Right ventricle myocardium inferior (tissue), 1 donor: ENCODE measurements at regions not wholly inside any gene's neighbourhood (a gene's known extent, or its start where the extent isn't known, plus 50 kb on each side); places are given as distances from the start of the nearest gene placed in this dataset.

Experiments
- ATAC-seq: fragments of 200-7000 bp; cut with Tn5 transposase; one replicate; pipeline ENCODE4 v1.9.1; 2020; ENCODE audit warnings: mild to moderate bottlenecking, moderate library complexity
- DNase-seq: peaks from one replicate; pipeline ENCODE4 v3.0.0; 2021; ENCODE audit errors: missing footprints
- intact Hi-C: fragments of 100-400 bp; cut with DNase I; formaldehyde crosslinking; loops from one replicate; pipeline ENCODE4 v1.11.0; 2022
- donor health status: DM: no; HTN: yes; CAD: no; lungs with severe emphysema.

GRCh38 chr20:10962937-10963336 lies 289.1 kb upstream of the JAG1 start:
- ATAC-seq (no peak), DNase-seq (no peak)
- intact Hi-C loops = loop anchor here (5.0 to 10.0 kb wide), 2 partner anchors 98 to 291 kb away; partner anchors contain the start of gene JAG1

GRCh38 chr20:10963717-10964266 lies 290.0 kb upstream of the JAG1 start:
- DNase-seq (no peak), ATAC-seq (peak; percentile 81)
- intact Hi-C loops = loop anchor here (5.0 to 10.0 kb wide), 2 partner anchors 99 to 291 kb away; partner anchors contain the start of gene JAG1

GRCh38 chr20:10965936-10966470 lies 292.2 kb upstream of the JAG1 start:
- intact Hi-C loops = loop anchor here (5.0 to 10.0 kb wide), 2 partner anchors 46 to 101 kb away; no protein-coding TSS in a partner anchor
- DNase-seq = no peak
- peak; percentile 42 for ATAC-seq

GRCh38 chr20:10970109-10970508 lies 296.3 kb upstream of the JAG1 start:
- intact Hi-C loops = loop anchor here (10.0 kb wide), 1 partner anchor 235 kb away; no protein-coding TSS in a partner anchor
- DNase-seq (no peak), ATAC-seq (no peak)

GRCh38 chr20:10971096-10971495 lies 297.3 kb upstream of the JAG1 start:
- intact Hi-C loops = loop anchor here (10.0 kb wide), 1 partner anchor 234 kb away; no protein-coding TSS in a partner anchor
- no peak for DNase-seq
- ATAC-seq = no peak

GRCh38 chr20:10972219-10972860 lies 298.5 kb upstream of the JAG1 start:
- intact Hi-C loops = loop anchor here (10.0 kb wide), 1 partner anchor 232 kb away; no protein-coding TSS in a partner anchor
- ATAC-seq = no peak

GRCh38 chr20:10976051-10976450 lies 302.3 kb upstream of the JAG1 start:
- intact Hi-C loops = loop anchor here (10.0 kb wide), 1 partner anchor 229 kb away; no protein-coding TSS in a partner anchor
- ATAC-seq (no peak), DNase-seq (no peak)

More at GRCh38 chr20:10972219-10972860, 298.5 kb upstream of the JAG1 start:
- DNase-seq = no peak

- DNase-seq = no peak
- no peak for ATAC-seq
- intact Hi-C loops = loop anchor here (10.0 kb wide), 1 partner anchor 227 kb away; no protein-coding TSS in a partner anchor
Observed at GRCh38 chr20:10978019-10978702, 304.4 kb upstream of the JAG1 start.

- no peak for ATAC-seq
- DNase-seq = no peak
- intact Hi-C loops = loop anchor here (10.0 kb wide), 1 partner anchor 226 kb away; no protein-coding TSS in a partner anchor
Observed at GRCh38 chr20:10978713-10979112, 304.9 kb upstream of the JAG1 start.

GRCh38 chr20:10982692-10983091 lies 308.9 kb upstream of the JAG1 start:
- DNase-seq = peak; percentile 71
- intact Hi-C loops = loop anchor here (2.0 to 5.0 kb wide), 2 partner anchors 82 to 125 kb away; no protein-coding TSS in a partner anchor
- peak; percentile 98 for ATAC-seq

- DNase-seq = peak; percentile 56
- intact Hi-C loops = loop anchor here (2.0 to 5.0 kb wide), 2 partner anchors 37 to 123 kb away; no protein-coding TSS in a partner anchor
- no peak for ATAC-seq
Observed at GRCh38 chr20:10984294-10984693, 310.5 kb upstream of the JAG1 start.

GRCh38 chr20:10984913-10985312 lies 311.1 kb upstream of the JAG1 start:
- DNase-seq (no peak), ATAC-seq (no peak)
- intact Hi-C loops = loop anchor here (2.0 to 5.0 kb wide), 2 partner anchors 36 to 122 kb away; no protein-coding TSS in a partner anchor

- intact Hi-C loops = loop anchor here (2.0 kb wide), 1 partner anchor 35 kb away; no protein-coding TSS in a partner anchor
- no peak for DNase-seq
- ATAC-seq = no peak
Observed at GRCh38 chr20:10985536-10985935, 311.7 kb upstream of the JAG1 start.

- DNase-seq = no peak
- intact Hi-C loops = no loop called here
- no peak for ATAC-seq
Observed at GRCh38 chr20:10986586-10986985, 312.8 kb upstream of the JAG1 start.

- ATAC-seq (no peak), DNase-seq (no peak)
- intact Hi-C loops = no loop called here
Observed at GRCh38 chr20:10987651-10988383, 314.0 kb upstream of the JAG1 start.

GRCh38 chr20:10990625-10991382 lies 317.0 kb upstream of the JAG1 start:
- intact Hi-C loops = no loop called here
- ATAC-seq = no peak

GRCh38 chr20:10992731-10993130 lies 318.9 kb upstream of the JAG1 start:
- ATAC-seq = no peak
- DNase-seq = no peak
- intact Hi-C loops = no loop called here

More at GRCh38 chr20:10990625-10991382, 317.0 kb upstream of the JAG1 start:
- DNase-seq = no peak
